NT2/D1 (cell line): ENCODE measurements at regions not wholly inside any gene's neighbourhood (a gene's known extent, or its start where the extent isn't known, plus 50 kb on each side); places are given as distances from the start of the nearest gene placed in this dataset.

Experiments used
- SUZ12 ChIP-seq: IDR thresholded peaks from 2 replicates; pipeline ENCODE4 v1.6.1; 2011; ENCODE audit not compliant: insufficient read length, insufficient read depth; ENCODE audit errors: extremely low read depth
- YY1 ChIP-seq: IDR thresholded peaks from 2 replicates; pipeline ENCODE4 v1.6.1; 2011; ENCODE audit not compliant: insufficient read length, insufficient read depth
- ZNF274 ChIP-seq: IDR thresholded peaks from 2 replicates; pipeline ENCODE4 v1.6.1; 2011; ENCODE audit warnings: mild to moderate bottlenecking, low read depth, low read length

GRCh38 chr21:28518630-28519029, 474.0 kb downstream of the LTN1 start:
- TF ChIP-seq YY1 = no peak
- TF ChIP-seq ZNF274 = no peak
- TF ChIP-seq SUZ12 = no peak
